HG02970 (cell line): ENCODE measurements at regions not wholly inside any gene's neighbourhood (a gene's known extent, or its start where the extent isn't known, plus 50 kb on each side); places are given as distances from the start of the nearest gene placed in this dataset.

Experiments used
- ATAC-seq: cut with Tn5 transposase; IDR thresholded peaks from one replicate; pipeline ENCODE4 v1.9.1; 2021; ENCODE audit warnings: mild to moderate bottlenecking, moderate library complexity, moderate number of reproducible peaks; ENCODE audit not compliant: unreplicated experiment, low FRiP score

DNA sequence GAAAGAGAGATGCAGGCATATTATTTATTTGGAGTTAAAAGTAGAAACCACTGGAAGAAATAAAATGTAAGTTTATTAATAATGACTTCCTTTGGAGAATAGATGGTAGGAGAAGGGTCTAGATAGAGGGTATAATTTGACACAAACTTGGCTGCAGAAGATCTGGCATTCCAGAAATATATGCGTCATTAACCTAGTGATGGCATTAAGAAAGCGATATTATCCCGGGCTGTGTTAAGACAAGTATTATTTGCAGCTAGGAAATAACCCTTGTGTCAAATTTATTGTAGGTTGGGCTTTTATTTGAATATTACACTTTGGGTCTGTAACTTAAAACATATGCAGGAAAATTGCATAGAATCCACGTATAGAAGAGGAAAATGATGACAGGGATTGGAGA, 389.5 kb downstream of the MTX2 start:
- no peak for ATAC-seq

DNA sequence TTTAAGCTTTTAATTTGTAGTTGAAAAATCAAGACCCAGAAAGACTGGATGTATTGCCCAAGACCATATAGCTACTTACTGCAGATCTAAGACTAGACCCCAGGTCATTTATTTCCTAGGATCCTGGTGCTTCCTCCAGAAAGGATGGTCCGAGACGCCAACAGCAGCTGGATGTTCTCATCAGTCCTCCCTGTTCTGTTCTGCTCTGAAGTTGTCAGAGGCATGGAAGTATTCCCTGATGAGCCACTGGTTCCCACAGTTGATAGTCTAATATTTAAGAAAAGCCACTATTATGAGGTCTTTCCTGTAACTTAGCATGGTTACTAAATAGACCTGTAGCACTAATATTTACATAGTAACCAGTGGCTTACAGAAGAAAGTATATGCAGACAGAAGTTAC, 393.5 kb downstream of the MTX2 start:
- ATAC-seq: no peak

DNA sequence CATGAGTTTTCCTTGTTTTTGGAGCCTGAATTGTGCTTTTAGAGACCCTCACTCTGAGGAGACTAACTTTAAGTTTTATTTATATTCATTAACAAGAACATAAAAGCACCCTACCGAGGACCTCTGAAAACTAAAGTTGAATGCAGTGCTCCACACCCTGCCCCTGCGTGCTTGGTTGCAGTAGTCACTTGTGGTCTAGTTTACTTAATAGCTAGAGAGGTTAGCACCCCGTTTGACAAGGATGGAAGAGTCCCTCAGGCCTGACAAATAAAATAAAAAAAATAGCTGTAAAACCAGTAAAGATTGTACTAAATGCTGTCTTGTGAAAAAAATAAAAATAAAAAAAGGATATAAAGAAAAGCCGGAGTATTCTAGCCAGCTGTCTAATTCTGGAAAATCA, 395.2 kb downstream of the MTX2 start:
- ATAC-seq: no peak

DNA sequence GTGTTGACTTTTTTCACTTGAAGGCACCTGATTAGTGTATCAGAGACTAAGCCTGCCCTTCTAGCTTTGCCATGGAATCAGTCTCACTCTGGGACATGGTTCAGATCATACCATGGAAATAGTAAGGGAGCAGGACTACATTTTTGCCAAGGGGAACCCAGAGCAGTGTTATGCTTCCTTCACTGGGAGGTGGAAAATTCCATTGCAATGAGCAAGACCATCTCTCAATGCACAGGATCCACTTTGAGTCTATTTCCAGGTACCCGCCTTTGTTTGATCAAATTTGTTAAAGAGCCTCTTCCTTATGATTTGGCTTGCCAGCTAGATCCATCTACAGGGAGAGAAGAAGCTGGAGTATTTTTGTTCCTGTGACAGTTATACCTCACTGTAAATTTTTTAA, 395.8 kb downstream of the MTX2 start:
- ATAC-seq: no peak

DNA sequence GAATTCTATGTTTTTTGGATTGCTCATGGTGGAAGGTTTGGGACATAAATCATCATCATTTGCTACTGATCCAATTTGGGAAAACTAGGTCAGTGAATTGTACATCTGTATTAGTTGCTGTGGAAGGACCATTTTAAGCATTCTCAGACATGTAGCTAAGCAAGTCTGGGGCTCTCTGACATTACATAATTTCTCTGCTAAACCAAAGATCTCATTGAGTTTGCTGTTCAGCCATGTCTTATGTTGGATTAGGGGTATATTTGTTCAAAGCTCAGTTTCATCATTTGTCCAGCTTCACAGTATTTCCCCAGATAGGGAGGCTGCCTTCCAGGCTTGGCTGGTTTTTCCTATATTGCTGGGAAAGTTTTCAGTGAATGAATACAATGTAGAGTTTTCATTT, 399.7 kb downstream of the MTX2 start:
- ATAC-seq: no peak

DNA sequence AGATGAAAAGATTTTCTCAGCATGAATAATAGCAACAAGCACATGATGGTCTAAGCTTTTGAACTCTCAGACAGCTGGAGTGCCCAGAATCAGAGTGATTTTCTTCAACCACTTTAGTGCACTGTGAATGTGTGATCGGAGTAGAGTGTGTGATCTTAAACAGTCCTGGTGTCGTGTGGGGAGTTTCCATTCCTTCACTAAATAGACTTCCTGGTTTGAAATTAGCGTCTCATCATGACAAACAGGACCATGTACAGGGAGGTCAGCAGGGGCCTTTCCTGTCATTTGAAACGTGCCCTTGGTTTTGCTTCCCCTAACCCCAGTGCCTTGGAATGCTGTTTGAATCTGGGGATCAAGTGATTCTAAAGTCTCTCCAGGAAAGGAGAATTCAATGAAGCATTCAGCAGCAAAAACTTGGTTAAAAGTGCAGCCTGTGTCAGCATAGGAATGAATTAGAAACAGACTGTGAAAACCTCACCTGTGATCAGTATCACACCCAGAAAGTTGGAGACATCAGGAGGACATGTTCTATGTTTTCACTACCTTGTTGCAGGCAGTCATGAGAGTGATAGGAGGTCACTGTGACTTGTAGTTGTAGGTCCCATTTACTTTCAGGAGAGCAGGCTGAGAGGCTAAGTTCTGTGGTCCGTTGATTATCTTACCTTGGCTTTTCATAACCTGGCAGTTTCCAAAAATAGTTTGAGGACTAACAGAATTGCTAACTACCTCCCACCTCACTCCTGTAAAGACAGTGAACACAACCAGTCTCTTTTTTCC, 400.3 kb downstream of the MTX2 start:
- ATAC-seq: no peak

DNA sequence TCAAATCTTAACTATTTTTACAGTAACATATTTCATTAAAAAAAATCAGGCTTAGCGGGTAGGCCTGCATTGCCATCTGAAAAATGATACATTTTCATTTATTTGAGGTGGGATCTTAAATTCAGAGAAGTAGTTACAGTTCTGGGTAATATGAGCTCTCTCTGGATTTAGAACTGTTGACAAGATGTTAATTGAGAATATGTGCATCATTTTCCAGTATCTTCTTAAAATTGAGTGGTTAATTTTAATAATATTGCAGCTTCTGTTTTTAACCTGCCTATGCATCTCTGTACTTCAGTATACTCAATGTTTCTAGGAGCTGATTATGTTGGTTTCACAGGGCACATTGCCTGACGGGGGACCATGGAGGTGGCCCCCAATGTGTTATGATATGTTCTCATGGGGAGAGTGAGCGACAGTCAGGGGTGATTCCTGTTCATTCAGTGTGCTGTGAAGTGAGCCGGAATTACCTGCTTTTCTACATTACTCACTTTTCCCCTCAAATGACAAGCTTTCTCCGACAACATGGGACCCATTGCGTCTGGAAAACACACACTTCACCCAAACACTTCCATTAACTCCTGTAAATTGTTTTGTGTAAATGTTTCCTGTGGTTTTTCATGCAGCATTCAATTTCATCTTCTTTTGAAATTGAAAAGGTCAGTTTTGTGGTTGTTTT, 406.2 kb downstream of the MTX2 start:
- ATAC-seq: no peak

DNA sequence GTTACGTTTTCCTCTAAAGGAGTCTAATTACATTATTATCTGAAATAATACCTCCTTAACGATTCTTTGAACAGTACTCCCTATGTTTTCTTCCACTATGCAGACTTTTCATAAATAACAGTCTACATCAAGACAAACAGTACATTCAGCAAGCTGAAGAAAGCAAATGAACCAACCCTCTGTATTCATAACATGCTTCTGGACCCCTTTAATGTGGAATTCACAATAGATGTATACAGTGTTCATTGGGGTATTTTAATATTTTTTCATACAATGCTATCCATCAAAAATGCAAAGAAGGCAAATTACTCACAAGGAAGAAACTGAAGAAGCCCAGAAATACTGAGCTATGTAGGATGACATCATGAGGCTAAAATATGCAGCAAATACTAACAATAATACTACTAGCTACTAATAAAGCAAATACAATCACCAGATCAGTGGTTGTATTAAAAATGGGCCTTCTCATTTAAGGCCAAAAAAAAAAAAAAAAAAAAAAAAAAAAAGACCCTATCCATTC, 408.6 kb downstream of the MTX2 start:
- ATAC-seq: no peak

DNA sequence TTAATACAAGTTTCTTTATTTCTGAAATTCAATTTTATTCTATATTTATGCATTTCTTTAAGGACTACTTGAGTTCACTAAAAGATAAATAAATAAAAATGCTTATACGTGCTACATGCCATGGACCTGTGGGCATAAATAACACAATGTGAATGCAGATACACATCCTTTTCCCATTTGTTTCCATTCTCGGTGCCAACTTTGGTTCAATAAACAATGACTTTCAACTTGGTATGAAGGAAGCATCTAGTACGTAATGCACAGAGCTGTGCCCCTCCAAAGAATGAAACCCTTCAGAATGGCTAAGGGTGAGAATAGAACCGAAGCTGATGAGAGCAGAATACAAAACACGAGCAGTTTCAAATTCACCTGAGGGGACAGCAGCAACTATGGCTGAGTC, 409.3 kb downstream of the MTX2 start:
- no peak for ATAC-seq

DNA sequence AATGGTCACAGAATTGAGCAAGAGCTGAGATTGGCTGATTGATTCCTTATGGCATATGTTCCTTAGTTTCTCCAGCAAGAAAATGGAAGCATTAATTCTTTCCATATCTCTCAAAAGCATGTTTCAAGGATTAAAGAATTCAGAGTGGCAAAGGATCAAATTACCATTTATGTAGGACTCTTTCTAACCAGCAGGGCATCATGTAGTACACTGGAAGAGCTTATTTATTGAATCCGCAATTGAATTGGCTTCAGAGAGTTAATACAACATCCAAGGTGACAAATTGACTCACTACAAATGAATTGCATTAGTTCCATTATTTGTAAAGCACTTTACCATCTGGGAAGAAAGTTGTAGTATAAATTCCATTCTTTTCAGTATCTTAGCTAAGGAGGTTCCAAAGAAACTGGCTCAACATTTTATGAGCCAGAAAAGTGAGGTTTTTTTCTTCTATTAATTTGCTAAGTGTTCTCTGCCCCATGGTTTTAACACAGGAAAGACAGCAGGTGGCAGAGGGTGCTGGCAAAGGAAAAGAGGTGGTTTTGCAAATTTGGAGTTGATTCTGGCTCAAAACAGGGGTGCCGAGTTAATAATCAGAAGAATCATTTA, 409.9 kb downstream of the MTX2 start:
- ATAC-seq: no peak

DNA sequence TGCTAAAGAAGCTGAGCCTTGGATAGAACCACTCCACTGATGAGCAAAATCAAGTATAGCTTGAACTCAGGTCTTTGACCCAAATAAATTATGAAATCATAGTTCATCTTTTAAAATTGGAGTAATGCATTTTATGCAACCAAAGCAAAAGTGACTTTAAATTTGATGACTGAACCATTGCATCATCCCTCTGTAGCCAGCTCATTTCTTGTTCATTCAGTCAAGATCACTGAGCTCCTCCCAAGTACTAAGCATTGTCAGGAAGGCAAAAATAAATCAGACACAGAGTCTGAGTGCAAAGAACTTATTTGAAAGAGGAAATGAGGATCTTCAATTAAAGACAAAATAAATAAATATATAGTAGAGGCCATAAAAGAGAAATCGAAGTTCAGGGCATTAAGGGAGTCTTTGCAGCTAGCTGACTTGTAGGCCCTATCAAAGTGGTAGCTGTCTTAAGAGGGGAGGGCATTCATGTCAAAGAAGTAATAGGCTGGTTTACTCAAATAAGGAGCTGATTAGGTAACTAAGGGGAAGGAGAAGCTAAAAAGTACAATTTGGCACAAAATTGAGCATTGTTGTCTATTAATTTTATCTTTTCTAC, 411.8 kb downstream of the MTX2 start:
- no peak for ATAC-seq

DNA sequence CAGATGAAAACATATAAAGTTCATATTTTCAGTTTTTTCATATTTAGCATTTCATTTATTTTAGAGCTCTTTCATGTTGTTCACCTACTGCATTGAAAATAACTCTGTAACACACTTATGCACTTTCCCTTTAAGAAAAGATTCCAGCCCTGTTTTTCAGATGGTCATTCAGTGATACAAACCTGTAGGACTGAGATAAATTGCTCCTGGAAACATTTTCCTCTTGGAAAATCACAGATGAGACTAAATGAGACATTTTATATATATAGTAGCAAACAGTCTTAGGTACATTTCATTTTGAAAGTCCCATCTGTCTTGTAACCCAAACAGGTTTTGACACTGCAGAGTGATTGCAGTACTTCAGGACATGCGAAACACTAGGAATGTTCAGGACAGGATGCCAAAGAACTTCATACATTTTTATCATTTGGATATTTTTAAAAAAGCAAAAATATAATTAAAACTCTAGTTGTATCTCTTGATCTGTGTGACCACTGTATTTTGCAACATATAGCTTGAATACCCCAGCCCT, 412.4 kb downstream of the MTX2 start:
- no peak for ATAC-seq

DNA sequence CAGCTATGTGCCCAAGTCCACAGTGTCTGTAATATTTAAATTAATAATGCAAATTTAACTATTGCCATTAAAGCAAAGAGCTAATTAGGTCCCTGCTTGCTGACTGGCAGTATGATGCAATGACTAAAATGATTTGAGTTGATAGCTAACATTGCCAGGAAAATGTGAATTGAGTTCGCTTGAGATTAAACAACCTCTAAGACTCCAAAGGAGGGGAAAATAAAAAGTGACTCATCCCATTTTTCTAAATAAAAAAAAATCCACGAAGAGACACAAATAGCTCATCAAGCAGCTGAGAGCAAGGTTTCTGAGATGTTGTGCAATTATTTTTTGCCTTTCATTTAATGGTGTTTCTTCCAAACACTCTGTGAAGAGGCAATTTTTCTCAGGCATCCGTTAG, 413.0 kb downstream of the MTX2 start:
- no peak for ATAC-seq

DNA sequence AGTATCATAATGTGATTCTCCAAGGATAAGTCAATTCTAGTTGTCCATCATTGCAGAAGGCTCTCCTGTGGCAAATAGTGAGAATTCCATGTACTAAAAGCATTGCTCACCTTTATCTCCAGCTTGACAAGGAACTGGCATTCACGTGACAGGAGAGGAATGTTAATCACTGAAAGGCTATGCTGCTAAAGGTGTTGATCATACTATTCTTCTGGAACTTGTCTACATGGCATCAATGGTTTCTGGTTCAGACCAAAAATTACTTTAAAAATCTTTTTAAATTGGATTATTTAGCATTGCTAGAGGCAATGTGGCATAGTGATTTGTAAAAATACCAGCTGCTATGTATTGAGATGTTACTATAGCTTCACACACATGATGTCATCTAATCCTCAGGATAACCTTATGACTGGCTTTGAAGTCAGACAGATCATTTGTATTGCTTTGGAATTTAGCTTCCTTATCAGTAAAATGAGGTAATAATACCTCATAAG, 414.4 kb downstream of the MTX2 start:
- no peak for ATAC-seq

DNA sequence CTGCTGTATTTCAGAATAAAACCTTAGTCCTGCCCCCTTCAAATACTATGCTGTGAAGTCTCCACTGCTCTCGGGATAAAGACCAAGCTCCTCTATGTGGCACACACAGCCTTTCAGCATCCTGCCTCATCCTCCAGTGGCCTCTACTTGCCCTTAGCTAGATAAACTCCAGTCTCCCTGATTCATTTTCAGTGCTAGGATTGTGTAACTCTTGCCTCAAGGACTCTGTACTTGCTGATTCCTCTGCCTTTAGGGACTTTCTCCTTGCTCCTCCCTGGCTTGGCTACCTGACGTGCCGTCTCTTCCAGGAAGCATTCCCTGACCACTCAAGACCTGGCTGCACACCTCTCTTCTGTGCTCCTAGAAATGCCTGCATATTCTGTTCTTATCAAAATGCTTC, 416.7 kb downstream of the MTX2 start:
- no peak for ATAC-seq

DNA sequence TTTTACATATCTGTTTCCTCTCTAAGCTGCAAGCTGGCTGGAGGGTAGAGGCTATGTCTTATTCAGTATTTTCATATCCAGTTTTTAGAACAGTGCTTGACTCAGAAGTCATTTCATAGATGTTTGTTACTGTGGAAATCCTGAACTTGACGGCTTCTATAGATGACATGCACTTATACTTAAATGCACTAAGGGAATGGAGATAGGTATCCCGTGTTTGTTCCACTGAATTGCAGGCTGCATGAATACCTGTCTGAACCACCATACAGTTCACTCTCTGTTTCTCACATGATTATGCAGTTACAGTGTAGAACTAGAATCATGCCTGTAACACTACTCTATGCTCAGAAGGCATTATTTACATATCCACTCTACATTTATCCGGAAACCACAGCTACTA, 417.1 kb downstream of the MTX2 start:
- ATAC-seq: no peak

DNA sequence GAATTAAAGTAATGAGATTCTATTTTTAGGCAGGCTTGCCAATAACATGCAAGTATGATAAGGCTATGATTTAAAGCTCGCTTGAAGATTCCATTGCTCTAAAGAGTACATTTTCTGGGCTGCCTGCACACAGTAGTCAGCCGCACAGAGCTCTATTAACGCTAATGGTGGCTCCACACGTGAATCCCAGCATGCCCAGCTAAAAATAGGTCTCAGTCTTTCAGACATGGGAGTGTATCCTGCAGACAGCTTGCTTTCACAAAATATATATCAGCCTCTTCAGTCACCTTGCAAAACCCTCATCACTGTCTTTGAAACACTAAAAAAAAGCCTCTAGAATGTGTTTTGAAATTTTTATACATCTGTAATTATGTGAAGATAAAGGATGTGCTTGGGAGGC, 418.1 kb downstream of the MTX2 start:
- ATAC-seq: no peak

DNA sequence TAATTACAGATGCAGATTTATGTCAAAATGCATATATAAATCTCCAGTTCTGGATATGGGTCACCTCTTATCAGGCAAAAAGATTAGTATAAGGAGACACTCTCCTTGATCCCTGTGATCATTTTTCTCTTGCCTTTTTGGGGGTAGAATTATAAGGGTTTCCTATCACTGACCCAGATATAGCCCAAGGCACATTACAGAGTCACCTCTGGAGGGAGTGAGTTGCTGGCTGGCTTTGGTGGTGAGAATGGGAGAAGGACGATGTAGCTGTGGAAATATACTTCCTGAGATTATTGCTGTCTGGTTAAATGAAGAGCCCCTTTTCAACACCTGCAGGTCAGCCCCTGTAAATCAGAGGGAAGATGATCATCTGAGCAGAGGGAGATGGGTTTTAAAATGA, 418.7 kb downstream of the MTX2 start:
- no peak for ATAC-seq

DNA sequence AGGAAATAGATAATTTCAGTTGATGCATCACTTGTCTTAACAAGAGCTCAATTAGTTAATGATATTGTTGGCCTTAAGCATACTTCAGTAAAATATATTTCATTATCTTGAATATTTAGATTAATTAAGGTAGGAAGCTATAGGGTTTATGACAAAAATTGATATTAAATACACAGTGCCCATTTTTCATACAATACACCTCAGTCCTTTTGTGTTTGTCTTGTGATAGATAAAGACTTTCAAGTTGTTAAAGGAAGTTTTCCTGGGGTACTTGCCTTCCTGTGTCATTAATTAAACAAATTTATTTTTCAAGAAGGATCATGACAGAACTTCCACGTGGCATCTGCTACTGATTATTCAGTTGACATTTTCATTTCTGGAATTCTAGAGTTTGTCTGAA, 420.5 kb downstream of the MTX2 start:
- ATAC-seq: no peak

DNA sequence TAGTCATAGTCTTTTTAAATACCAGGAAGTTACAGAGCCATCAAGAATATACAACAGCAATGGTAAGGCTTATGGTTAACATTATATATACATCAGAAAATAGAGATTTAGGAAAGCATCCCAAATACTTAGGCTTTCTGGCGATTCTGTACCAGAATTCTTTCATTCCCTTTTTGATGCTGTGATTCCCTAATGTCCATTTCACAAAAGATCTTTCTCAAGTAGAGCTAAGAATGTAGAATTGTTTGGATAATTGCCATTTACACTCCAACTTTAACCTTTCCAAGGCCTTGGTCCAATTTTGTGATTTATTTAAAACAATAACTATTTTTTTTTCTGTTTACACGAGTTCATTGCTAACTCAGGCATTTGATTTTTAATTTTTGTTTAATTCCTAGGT, 422.2 kb downstream of the MTX2 start:
- ATAC-seq: no peak

DNA sequence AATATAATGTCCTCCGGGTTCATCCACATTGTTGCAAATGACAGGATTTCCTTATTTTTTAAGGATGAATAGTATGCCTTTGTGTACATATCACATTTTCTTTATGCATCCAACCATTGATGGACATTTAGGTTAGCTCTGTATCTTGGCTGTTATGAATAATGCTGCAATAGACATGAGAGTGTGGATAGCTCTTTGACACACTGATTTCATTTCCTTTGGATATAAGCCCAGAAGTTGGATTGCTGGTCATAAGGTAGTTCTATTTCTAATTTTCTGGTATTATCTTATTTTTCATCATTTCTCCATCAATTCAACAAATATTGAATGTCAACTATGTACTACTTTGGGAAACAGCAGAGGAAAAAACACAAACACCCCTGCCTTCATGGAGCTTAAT, 423.3 kb downstream of the MTX2 start:
- no peak for ATAC-seq
